ENCODE measurements at regions not wholly inside any gene's neighbourhood (a gene's known extent, or its start where the extent isn't known, plus 50 kb on each side); places are given as distances from the start of the nearest gene placed in this dataset.
"Not testable (repeated sequence)": the region's sequence is repeated elsewhere in the genome, so short reads cannot be mapped to it uniquely, and the experiment has no call there.

- no peak for DNase-seq
Measured at GRCh38 chrX:95622200-95622599, 1062.4 kb upstream of the DIAPH2 start.

DNA sequence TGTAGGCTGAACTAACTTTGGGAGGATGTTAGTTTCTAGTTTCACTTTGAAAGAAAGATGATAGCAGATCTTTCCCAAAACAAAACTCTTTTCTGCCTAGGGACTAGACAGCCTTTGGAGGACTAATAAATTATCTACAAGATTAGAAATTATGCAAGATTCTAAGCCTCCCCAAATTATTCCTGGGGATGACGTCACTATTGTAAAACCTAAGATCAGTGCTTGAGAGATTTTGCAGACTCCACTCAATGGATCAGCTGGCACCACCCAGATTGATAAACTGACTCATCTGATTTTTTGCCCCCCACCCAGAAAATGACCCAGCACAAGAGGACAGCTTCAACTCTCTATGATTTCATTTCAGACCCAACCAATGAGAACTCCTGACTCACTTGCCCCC is 1057.9 kb upstream of the DIAPH2 start:
- DNase-seq: no peak

DNA sequence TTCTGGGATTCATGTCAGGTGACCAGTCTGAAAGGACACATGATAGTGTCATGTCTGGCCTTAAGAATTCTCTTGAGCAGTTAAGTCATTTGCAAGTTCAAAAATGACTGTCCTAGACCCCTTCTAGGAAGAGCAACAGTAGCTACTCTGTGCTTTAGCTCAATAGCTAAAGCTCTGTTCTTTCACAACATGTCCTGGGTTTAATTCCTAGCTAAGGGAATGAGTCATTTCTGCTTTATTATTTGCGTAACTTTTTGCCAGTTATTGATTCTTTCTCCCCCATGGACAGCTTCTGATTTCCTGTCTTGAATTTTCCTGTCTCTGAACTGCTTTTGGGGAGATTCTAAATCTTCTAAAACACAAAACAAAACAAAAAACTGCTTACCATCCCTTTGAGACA is 1055.8 kb upstream of the DIAPH2 start:
- no peak for DNase-seq

DNA sequence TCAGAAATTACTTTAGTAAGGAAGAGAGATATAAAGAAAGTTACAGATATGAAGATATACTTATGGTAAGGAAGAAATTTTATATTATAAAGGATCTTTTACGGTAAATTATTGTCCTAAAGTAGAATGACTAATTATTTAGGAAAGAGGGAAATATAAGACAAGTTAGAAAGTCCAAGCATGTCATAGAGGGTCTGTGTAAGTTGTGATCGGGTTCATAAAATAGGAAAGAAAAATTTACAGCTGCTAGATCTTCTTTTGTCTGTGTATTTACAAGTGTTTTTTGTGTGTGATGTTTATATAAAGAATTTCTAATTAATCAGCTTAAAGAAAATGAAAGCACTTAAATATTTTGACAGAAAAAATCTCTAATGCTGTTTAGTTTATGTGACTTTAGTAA is 1054.9 kb upstream of the DIAPH2 start:
- no peak for DNase-seq

DNA sequence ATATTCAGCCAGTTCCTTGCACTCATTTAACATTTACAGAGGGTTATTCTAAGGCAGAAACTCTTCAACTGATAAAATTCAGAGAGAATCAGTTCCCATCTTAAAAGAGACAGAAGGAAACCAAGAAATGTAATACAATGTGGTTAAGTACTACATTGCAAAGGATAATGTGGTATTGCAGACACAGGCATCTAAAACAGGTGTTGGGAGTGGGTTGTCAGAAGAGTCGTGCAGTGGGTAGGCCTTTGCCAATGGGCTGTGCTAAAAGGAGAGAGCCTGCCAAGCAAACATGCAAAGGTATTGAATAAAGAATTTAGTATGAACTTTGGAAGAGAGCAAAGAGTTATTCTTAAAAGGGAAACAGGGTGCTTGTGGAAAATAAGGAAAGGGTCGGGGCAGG is 1044.4 kb upstream of the DIAPH2 start:
- no peak for DNase-seq

GRCh38 chrX:95645738-95646137 is 1038.9 kb upstream of the DIAPH2 start:
- DNase-seq: no peak

GRCh38 chrX:95662200-95662599 is 1022.4 kb upstream of the DIAPH2 start:
- DNase-seq: no peak

- no peak for DNase-seq
Measured at GRCh38 chrX:95666056-95666455, 1018.6 kb upstream of the DIAPH2 start.

DNA sequence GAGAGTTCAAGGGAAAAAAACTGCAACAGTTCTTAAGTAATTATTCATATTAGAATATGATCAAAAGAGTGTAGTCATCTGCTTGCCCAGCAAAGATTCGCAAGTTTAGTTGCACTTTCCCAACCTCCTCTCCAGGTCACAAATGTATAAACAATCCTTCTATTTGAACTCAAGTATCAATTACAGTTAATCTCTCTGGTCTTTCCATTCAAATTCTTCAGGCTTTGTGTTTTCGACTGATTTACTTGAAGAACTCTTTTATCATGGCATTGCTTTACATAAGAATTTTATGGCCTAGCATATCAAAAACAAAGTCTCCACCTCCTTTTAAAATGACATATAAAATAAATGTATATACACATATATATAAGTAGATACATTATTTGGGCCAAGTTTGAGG is 1009.6 kb upstream of the DIAPH2 start:
- DNase-seq: no peak

DNA sequence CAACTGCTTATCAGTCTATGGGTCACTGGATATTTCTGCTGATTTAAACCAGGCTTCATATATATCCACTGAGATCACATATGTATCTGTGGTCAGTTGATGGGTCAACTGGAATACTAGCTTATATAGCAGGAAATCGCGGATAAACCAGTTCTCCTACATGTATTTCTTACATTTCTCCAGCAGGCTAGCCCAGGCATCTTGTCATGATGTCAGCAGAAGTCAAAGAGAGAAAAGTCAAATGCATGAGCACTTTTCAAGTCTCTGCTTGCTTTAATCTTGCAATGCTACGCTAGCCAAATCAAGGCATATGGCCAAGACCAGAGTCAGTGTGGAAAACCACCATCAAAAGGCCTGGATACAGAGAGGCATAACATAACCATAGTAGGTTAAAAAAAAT is 1008.8 kb upstream of the DIAPH2 start:
- DNase-seq: no peak

DNA sequence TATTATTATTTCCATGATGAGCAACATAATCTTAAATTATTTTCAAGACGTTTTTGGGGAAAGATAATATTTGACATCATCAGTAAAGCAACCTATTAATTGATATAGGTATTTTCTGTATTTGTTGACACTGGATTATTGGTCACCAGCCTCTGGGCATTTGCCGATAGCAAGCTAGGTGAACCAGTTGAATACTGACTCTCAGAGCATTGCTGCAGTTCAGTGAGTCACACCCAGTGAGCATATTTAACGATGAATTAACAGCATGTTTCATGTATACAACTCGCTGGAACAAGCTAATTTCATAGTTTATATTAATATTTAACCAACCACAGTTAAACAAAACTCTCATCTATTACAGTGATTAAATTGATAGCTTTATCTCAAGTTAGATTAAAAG is 1006.0 kb upstream of the DIAPH2 start:
- DNase-seq: no peak

GRCh38 chrX:95693365-95693764 is 991.3 kb upstream of the DIAPH2 start:
- no peak for DNase-seq

GRCh38 chrX:95703696-95704095 is 980.9 kb upstream of the DIAPH2 start:
- no peak for DNase-seq

- DNase-seq: no peak
Measured at GRCh38 chrX:95716841-95717240, 967.8 kb upstream of the DIAPH2 start.

DNA sequence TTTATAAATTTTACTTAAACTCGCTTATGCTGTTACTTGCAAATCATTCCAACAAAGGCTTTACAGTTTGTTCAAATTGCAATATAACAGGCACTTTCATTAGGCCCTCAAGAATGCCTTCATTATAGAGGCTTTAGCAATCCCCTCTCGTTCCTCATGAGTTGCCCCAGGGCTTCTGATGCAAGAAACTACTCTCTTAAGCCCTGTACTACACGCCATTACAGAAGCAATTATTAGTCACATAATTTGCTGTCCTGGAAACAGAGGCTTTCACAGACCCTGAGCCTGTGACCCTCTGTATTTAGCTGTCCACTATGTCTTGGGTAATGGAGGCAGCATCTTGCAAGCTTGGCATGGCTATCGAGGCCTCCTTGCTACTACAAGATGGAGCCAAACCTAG is 965.9 kb upstream of the DIAPH2 start:
- no peak for DNase-seq

- DNase-seq: no peak
Measured at GRCh38 chrX:95721011-95721410, 963.6 kb upstream of the DIAPH2 start.

DNA sequence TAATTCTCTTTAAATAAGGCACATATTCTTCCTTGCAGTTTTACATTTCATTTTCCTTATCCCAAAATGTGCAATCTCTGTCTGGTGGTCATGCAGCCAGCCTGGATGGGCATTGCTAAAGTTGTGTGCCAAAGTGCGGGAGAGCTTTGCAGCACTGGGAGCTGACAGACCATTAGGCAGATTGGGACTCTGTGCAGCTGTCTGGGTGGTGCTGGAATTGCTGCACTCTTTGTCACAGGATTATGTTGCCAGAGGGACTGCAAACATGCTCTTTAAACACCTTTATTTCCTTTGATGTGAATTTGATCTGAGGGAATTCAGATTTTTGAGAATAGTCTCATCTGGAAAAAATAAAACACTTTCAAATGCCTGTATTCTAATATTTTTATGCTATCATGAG is 956.2 kb upstream of the DIAPH2 start:
- no peak for DNase-seq

- no peak for DNase-seq
Measured at GRCh38 chrX:95729401-95729800, 955.2 kb upstream of the DIAPH2 start.

GRCh38 chrX:95733426-95733825 is 951.2 kb upstream of the DIAPH2 start:
- no peak for DNase-seq

GRCh38 chrX:95754411-95754810 is 930.2 kb upstream of the DIAPH2 start:
- DNase-seq: no peak

GRCh38 chrX:95760356-95760755 is 924.3 kb upstream of the DIAPH2 start:
- DNase-seq: no peak

DNA sequence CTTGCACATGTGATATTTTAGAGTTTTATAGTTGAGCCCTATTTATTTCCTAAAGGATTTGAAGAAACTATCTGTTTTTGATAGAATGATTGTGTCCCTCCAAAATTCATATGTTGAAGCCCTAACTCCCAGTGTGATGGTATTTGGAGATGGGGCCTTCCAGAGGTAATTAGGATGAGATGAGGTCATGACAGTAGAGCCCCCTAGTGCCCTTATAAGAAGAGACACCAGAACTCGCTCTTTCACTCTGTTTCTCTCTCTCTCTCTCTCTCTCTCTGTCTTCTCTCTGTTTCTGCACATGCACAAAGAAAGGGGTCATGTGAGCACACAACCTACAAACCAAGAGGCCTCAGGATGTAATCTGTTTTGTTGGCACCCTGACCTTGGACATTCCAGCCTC is 921.9 kb upstream of the DIAPH2 start:
- DNase-seq: no peak

GRCh38 chrX:95764972-95765451 is 919.6 kb upstream of the DIAPH2 start:
- DNase-seq: peak; percentile 0

DNA sequence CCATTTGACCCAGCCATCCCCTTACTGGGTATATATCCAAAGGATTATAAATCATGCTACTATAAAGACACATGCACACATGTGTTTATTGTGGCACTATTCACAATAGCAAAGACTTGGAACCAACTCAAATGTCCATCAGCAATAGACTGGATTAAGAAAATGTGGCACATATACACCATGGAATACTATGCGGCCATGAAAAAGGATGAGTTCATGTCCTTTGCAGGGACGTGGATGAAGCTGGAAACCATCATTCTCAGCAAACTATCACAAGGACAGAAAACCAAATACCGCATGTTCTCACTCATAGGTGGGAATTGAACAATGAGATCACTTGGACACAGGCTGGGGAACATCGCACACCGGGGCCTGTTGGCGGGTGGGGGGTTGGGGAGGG is 913.4 kb upstream of the DIAPH2 start:
- not testable (repeated sequence) for DNase-seq

DNA sequence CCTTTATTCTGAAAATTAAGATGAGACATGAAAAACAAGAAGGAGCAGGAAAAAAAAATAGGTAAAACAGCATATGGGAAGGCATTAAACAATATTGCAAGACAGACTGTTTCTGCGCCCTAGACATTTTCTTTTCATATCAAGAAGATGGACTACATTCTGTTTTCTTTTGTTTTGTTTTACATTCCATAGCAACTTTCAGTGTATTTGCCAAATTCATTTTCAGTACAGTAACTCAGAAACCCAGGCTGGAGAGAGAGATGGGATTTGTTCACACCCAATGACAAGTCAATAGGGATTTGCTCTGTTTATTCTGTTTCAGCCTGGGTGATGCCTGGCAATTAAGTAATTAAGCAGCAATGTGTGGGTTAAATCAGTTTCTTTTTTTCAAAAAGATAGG is 892.8 kb upstream of the DIAPH2 start:
- no peak for DNase-seq

- DNase-seq: no peak
Measured at GRCh38 chrX:95797344-95797743, 887.3 kb upstream of the DIAPH2 start.
